ENCODE measurements at regions not wholly inside any gene's neighbourhood (a gene's known extent, or its start where the extent isn't known, plus 50 kb on each side); places are given as distances from the start of the nearest gene placed in this dataset.

DNA sequence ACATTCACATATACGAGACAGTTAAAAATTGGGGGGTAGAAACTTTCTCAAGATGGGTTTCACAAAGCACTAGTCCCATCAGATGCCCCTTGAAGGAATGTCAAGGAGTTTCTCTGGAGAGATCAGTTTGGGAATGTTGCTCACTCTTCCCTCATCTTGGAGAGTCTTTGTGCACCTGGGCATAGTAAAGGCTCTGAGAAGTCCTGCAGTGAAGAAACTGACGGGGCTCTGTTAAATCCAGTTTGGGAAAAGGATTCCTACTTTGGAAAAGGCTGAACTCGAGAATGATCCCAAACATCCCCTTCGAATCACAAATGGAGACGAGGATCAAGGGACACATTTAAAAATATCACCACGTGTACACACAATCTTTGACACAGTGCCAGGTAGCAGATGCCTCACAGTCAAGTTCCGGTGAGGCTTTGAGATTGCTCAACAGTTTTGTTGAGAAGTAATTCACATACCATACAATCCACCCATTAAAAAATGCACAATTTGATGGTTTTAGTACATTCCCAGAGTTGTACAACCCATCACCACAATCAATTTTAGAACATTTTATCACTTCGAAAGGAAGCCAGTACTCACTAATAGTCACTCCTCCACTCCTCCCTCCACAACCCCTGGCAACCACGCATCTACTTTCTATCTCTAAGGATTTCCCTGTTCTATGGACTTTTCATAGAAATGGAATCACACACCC is 203.4 kb upstream of the FOXF1 start:
- no peaks in the 10 kb centered on the region for H3K9me1 ChIP-seq (replicated peaks; ENCODE audit: control insufficient read depth, extremely low read depth, insufficient read depth, low read length)
- ChIA-PET CTCF (interaction anchor here (1.4 kb wide), 1 partner anchor 7 kb away, joined by 3 read pairs; no protein-coding TSS in a partner anchor), POLR2A (no interaction called here)
- no peaks in the 10 kb centered on the region for H4K20me1 ChIP-seq (replicated peaks; ENCODE audit: control insufficient read depth, extremely low read depth, insufficient read depth, low read length)
- no peaks in the 10 kb centered on the region for H3K9me3 ChIP-seq (replicated peaks; ENCODE audit: control insufficient read depth, insufficient read depth, low read length)
- H3K4me2 ChIP-seq (ENCODE audit: insufficient read depth, low read length), result no peak overlapping the region
- H3K9ac ChIP-seq (replicated peaks; ENCODE audit: extremely low read depth, insufficient read depth, low read length), result no peak overlapping the region
- BruUV-seq (replicated peaks), result no TSS peak
- no peaks in the 10 kb centered on the region for H3K79me2 ChIP-seq (ENCODE audit: control insufficient read depth, insufficient read depth, low read length)
- FAIRE-seq, result no peak
- peaks cover 12 to 13% of the 10 kb centered on the region in 2 experiments for H3K27me3 ChIP-seq (ENCODE audit: control insufficient read depth in 2 of 2, insufficient read depth in 2 of 2, low read length in 2 of 2)
- H3K4me1 ChIP-seq (ENCODE audit: control insufficient read depth, extremely low read depth, insufficient read depth, low read length), result no peaks in the 10 kb centered on the region
- H3K27ac ChIP-seq (ENCODE audit: insufficient read depth, low read depth, low read length), result no peak overlapping the region
- no peak overlapping the region for H3K4me3 ChIP-seq (replicated peaks in 1 of 3; ENCODE audit: insufficient read depth in 1 of 3, low read depth in 1 of 3, low read length in 3 of 3)
- TF ChIP-seq EZH2 (IDR thresholded peaks at IDR 0.05; ENCODE audit: borderline replicate concordance, low read depth, low read length, severe bottlenecking), result no peak
- no peak for TF ChIP-seq FOS (IDR thresholded peaks at IDR 0.05; ENCODE audit: borderline replicate concordance, insufficient read depth, low read length)
- TF ChIP-seq, protein P1, sequence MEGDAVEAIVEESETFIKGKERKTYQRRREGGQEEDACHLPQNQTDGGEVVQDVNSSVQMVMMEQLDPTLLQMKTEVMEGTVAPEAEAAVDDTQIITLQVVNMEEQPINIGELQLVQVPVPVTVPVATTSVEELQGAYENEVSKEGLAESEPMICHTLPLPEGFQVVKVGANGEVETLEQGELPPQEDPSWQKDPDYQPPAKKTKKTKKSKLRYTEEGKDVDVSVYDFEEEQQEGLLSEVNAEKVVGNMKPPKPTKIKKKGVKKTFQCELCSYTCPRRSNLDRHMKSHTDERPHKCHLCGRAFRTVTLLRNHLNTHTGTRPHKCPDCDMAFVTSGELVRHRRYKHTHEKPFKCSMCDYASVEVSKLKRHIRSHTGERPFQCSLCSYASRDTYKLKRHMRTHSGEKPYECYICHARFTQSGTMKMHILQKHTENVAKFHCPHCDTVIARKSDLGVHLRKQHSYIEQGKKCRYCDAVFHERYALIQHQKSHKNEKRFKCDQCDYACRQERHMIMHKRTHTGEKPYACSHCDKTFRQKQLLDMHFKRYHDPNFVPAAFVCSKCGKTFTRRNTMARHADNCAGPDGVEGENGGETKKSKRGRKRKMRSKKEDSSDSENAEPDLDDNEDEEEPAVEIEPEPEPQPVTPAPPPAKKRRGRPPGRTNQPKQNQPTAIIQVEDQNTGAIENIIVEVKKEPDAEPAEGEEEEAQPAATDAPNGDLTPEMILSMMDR (IDR thresholded peaks at IDR 0.05; ENCODE audit: extremely low read depth in 1 of 2, insufficient read depth in 1 of 2, low read depth in 1 of 2, low read length in 2 of 2), result no peak
- TF ChIP-seq GATA2 (IDR thresholded peaks at IDR 0.05; ENCODE audit: insufficient read depth, insufficient read length, low read depth, low read length), result no peak
- no peak for TF ChIP-seq JUN (IDR thresholded peaks at IDR 0.05; ENCODE audit: borderline replicate concordance, insufficient read depth, insufficient read length, low read depth)
- no peak for TF ChIP-seq MYC (IDR thresholded peaks at IDR 0.05; ENCODE audit: low read depth, low read length)
- TF ChIP-seq POLR2AphosphoS5 (IDR thresholded peaks at IDR 0.05; ENCODE audit: insufficient read depth, low read depth, low read length), result no peak
- no peak for TF ChIP-seq POLR2A (IDR thresholded peaks at IDR 0.05; ENCODE audit: low read depth, low read length)
- TF ChIP-seq, protein P2, sequence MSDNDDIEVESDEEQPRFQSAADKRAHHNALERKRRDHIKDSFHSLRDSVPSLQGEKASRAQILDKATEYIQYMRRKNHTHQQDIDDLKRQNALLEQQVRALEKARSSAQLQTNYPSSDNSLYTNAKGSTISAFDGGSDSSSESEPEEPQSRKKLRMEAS (IDR thresholded peaks at IDR 0.05; ENCODE audit: insufficient read depth, insufficient read length), result no peak
- dilution Hi-C loops (cut with MboI; ENCODE audit: extremely low pct_ligation_motif_present, low sequenced_read_pairs) (no loop called here), intact Hi-C loops (cut with micrococcal nuclease) (no loop called here)
- H3K36me3 ChIP-seq (ENCODE audit: control insufficient read depth in 2 of 2, extremely low read depth in 1 of 2, insufficient read depth in 2 of 2, low read length in 2 of 2), result no peaks in the 10 kb centered on the region
- no peak overlapping the region for H2AFZ ChIP-seq (ENCODE audit: low read depth, low read length)
- DNase-seq (ENCODE audit: low read depth, low spot score), result no peak

All from endothelial cell of umbilical vein (primary cell).